ENCODE measurements at regions not wholly inside any gene's neighbourhood (a gene's known extent, or its start where the extent isn't known, plus 50 kb on each side); places are given as distances from the start of the nearest gene placed in this dataset.
"Not testable (repeated sequence)": the region's sequence is repeated elsewhere in the genome, so short reads cannot be mapped to it uniquely, and the experiment has no call there.

DNA sequence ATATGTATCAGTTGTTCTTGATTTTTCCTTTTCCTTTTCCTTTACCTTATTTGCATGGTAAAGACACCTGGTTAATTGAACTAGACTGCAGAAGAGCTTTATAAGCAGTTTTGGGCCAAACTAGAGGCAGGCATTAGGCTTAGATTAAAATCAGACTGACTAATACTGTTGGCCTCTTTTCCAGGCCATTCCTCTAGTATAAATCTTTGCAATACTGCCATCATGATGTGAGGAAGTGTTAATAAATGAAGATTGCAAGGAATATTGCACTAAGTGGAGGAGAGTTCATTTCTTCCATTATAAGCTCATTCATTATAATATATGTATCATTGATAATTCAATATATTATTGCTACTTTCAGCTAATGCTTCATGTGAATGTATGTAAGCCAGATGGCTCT is 163.8 kb downstream of the MMUT start:
- no peak overlapping the region for H3K4me3 Mint-ChIP-seq (ENCODE audit: unreplicated experiment)
- no peak overlapping the region for H3K27ac Mint-ChIP-seq (ENCODE audit: unreplicated experiment)
- H3K36me3 Mint-ChIP-seq (ENCODE audit: low read depth, unreplicated experiment) = no peaks in the 10 kb centered on the region
- TF ChIP-seq, protein P1, sequence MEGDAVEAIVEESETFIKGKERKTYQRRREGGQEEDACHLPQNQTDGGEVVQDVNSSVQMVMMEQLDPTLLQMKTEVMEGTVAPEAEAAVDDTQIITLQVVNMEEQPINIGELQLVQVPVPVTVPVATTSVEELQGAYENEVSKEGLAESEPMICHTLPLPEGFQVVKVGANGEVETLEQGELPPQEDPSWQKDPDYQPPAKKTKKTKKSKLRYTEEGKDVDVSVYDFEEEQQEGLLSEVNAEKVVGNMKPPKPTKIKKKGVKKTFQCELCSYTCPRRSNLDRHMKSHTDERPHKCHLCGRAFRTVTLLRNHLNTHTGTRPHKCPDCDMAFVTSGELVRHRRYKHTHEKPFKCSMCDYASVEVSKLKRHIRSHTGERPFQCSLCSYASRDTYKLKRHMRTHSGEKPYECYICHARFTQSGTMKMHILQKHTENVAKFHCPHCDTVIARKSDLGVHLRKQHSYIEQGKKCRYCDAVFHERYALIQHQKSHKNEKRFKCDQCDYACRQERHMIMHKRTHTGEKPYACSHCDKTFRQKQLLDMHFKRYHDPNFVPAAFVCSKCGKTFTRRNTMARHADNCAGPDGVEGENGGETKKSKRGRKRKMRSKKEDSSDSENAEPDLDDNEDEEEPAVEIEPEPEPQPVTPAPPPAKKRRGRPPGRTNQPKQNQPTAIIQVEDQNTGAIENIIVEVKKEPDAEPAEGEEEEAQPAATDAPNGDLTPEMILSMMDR (IDR thresholded peaks at IDR 0.05; ENCODE audit: unreplicated experiment) = no peak
- H3K4me1 Mint-ChIP-seq (ENCODE audit: unreplicated experiment) = no peaks in the 10 kb centered on the region
- H3K9me3 Mint-ChIP-seq (ENCODE audit: unreplicated experiment) = no peaks in the 10 kb centered on the region
- DNase-seq (ENCODE audit: low spot score) = no peak
- H3K27me3 Mint-ChIP-seq (ENCODE audit: unreplicated experiment) = no peaks in the 10 kb centered on the region

DNA sequence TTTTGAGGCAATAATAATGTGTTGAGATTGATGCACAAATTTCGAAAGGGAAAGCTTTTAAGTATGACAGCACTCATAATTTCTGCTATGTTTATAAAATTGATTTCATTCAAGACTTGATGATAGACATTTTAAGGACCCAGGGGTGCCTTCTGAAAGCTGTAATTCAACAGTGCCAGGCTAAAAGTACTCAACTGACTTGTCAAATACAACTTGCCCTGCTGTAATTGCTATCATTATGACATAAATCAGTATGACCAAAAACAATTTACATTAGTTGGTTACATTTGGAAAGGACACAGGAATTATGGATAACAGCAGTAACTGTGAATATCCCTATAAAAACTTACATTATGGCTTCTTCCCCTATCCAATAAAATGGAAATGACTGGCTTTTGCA is 178.9 kb downstream of the MMUT start:
- TF ChIP-seq, protein P1 (IDR thresholded peaks at IDR 0.05; ENCODE audit: unreplicated experiment) = no peak
- no peak for DNase-seq (ENCODE audit: low spot score)
- Mint-ChIP-seq H3K27ac (ENCODE audit: unreplicated experiment) (no peak overlapping the region), H3K36me3 (ENCODE audit: low read depth, unreplicated experiment) (no peaks in the 10 kb centered on the region), H3K4me1 (ENCODE audit: unreplicated experiment) (no peaks in the 10 kb centered on the region), H3K9me3 (ENCODE audit: unreplicated experiment) (no peaks in the 10 kb centered on the region), H3K27me3 (ENCODE audit: unreplicated experiment) (no peaks in the 10 kb centered on the region), H3K4me3 (ENCODE audit: unreplicated experiment) (no peak overlapping the region)

DNA sequence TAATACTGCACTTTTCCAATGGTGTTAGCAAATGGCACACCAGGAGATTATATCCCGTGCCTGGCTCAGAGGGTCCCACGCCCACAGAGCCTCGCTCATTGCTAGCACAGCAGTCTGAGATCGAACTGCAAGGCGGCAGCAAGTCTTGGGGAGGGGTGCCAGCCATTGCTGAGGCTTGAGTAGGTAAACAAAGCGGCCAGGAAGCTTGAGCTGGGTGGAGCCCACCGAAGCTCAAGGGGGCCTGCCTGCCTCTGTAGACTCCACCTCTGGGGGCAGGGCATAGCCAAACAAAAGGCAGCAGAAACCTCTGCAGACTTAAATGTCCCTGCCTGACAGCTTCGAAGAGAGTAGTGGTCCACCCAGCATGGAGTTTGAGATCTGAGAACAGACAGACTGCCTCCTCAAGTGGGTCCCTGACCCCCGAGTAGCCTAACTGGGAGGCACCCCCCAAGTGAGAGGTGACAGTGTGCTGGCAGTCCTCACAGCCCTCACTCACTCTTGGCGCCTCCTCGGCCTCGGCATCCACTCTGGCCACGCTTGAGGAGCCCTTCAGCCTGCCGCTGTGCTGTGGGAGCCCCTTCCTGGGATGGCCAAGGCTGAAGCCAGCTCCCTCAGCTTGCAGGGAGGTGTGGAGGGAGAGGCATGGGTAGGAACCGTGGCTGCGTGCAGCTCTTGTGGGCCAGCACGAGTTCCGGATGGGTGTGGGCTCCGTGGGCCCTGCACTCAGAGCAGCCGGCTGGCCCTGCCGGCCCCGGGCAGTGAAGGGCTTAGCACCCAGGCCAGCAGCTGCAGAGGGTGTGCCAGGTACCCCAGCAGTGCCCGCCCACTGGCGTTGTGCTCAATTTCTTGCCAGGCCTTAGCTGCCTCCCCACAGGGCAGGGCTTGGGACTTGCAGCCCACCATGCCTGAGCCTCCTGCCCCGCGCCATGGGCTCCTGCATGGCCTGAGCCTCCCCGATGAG is 188.0 kb downstream of the MMUT start:
- H3K27me3 Mint-ChIP-seq (ENCODE audit: unreplicated experiment); DNase-seq (ENCODE audit: low spot score); H3K4me3 Mint-ChIP-seq (ENCODE audit: unreplicated experiment); H3K4me1 Mint-ChIP-seq (ENCODE audit: unreplicated experiment); H3K36me3 Mint-ChIP-seq (ENCODE audit: low read depth, unreplicated experiment); H3K27ac Mint-ChIP-seq (ENCODE audit: unreplicated experiment); H3K9me3 Mint-ChIP-seq (ENCODE audit: unreplicated experiment): not testable (repeated sequence)

DNA sequence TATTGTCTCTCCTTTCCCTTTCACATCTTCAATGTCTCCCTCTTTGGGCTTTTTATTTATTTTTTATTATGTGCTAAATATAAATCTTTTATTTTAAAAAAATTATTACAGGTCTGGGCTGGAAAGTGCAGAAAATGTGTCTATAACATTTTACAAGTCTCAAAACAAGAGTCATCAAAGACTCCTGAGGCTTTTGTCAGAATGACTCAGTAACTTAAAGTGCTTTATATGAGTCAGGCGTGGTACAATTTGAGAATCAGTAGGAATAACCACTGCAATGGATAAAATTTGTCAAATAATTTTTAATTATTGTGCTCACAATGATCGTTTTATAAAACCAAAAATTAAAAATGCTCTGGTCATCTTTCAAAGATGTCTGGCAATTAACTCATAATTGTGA is 193.9 kb downstream of the MMUT start:
- no peaks in the 10 kb centered on the region for H3K27me3 Mint-ChIP-seq (ENCODE audit: unreplicated experiment)
- H3K27ac Mint-ChIP-seq (ENCODE audit: unreplicated experiment) = no peak overlapping the region
- TF ChIP-seq, protein P1 (IDR thresholded peaks at IDR 0.05; ENCODE audit: unreplicated experiment) = no peak
- no peaks in the 10 kb centered on the region for H3K9me3 Mint-ChIP-seq (ENCODE audit: unreplicated experiment)
- no peaks in the 10 kb centered on the region for H3K4me1 Mint-ChIP-seq (ENCODE audit: unreplicated experiment)
- peaks cover under 1% of the 10 kb centered on the region for H3K36me3 Mint-ChIP-seq (ENCODE audit: low read depth, unreplicated experiment)
- H3K4me3 Mint-ChIP-seq (ENCODE audit: unreplicated experiment) = no peak overlapping the region
- DNase-seq (ENCODE audit: low spot score) = no peak

DNA sequence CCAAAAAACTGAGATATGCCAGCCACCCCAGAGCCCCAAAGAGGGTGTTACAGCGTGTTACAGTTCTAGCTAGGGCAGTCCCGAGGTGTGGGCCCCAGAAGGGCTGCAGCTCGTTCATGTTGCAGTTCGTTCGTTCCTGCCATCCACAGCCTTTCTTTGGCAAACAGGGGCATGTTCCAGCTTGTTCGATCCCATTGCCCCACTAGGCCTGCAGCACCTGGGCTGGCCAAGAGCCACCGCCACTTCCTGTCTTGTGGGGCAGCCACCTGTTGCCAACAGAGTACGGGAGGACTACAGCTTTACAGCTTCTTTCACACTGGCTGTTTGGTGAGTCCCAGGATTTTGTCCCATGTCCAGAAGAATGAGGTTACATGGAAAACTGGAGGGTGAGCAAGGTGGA is 198.1 kb downstream of the MMUT start:
- H3K4me3 Mint-ChIP-seq (ENCODE audit: unreplicated experiment) = no peak overlapping the region

More for the DNA sequence above, 198.1 kb downstream of the MMUT start:
- Mint-ChIP-seq H3K9me3 (ENCODE audit: unreplicated experiment) (no peaks in the 10 kb centered on the region), H3K36me3 (ENCODE audit: low read depth, unreplicated experiment) (no peaks in the 10 kb centered on the region), H3K27me3 (ENCODE audit: unreplicated experiment) (no peaks in the 10 kb centered on the region), H3K4me1 (ENCODE audit: unreplicated experiment) (peaks cover 10% of the 10 kb centered on the region), H3K27ac (ENCODE audit: unreplicated experiment) (no peak overlapping the region)
- no peak for DNase-seq (ENCODE audit: low spot score)
- TF ChIP-seq, protein P1 (IDR thresholded peaks at IDR 0.05; ENCODE audit: unreplicated experiment) = no peak
